Prostate gland (tissue), 2 donors: ENCODE measurements at regions not wholly inside any gene's neighbourhood (a gene's known extent, or its start where the extent isn't known, plus 50 kb on each side); places are given as distances from the start of the nearest gene placed in this dataset.

Source experiments
- CTCF ChIP-seq, 4 experiments: fragments of 200-600 bp in 2 of 4; fragments of 450-650 bp in 2 of 4; sonication (generic) in 2 of 4; IDR thresholded peaks; 1 replicate in 3 of 4; 2 replicates in 1 of 4; pipeline ENCODE4 v1.5.1; 2016 to 2019; ENCODE audit warnings: antibody characterized with exemption in 4 of 4, mild to moderate bottlenecking in 2 of 4, moderate library complexity in 2 of 4
- POLR2A ChIP-seq: fragments of 450-650 bp; IDR thresholded peaks from one replicate; pipeline ENCODE4 v1.6.1; 2016; ENCODE audit warnings: antibody characterized with exemption, mild to moderate bottlenecking
- POLR2AphosphoS5 ChIP-seq: sonication (generic); formaldehyde crosslinking; IDR thresholded peaks from one replicate; pipeline ENCODE4 v1.6.1; 2017; ENCODE audit warnings: antibody characterized with exemption

DNA sequence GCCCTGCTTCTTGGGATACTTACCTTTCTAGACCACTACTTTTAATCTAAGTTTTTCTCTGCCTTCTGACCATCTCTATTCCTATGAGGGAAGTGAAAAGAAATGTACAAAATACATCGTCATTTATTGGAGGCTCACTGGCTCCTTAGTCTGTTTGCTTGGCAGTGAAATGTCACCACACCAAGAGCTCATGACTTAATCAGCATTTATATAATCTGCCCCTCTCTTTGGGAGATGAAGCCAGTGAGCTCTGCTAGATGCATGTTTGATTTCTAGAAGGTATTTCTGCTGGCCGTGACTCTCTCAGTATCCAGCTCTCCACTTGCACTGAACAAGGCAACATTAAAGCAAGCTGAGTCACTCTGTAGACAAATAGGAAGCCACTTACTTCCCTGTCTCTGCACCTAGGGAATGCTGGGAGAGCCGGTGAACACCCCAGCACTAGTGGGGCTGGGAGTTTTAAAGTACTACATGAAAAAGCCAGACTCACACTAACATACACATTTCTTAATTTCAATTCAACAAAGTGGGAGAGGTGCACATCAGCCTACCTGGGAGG lies 79.1 kb downstream of the MID1IP1 start:
- TF ChIP-seq POLR2AphosphoS5 (no peak), CTCF (IDR thresholded peaks at IDR 0.05) (no peak), POLR2A (no peak)
